GM12864 (cell line): ENCODE measurements at regions not wholly inside any gene's neighbourhood (a gene's known extent, or its start where the extent isn't known, plus 50 kb on each side); places are given as distances from the start of the nearest gene placed in this dataset.
"Not testable (repeated sequence)": the region's sequence is repeated elsewhere in the genome, so short reads cannot be mapped to it uniquely, and the experiment has no call there.

ENCODE experiments used
- DNase-seq: peaks from one replicate; pipeline ENCODE4 v3.0.0-alpha.2; 2011; ENCODE audit warnings: low read depth
- H3K4me3 ChIP-seq: 2 replicates; pipeline ENCODE4 v1.5.1; 2011; ENCODE audit warnings: mild to moderate bottlenecking, low read depth, low read length, control low read depth
- CTCF ChIP-seq: IDR thresholded peaks from 2 replicates; pipeline ENCODE4 v1.5.1; 2011; ENCODE audit warnings: low read depth, mild to moderate bottlenecking, moderate library complexity, low read length, control low read depth, inconsistent platforms; ENCODE audit errors: missing control alignments

GRCh38 chr18:64377446-64377845, 228.6 kb upstream of the LINC00305 start:
- DNase-seq = no peak
- no peak for TF ChIP-seq CTCF
- no peak overlapping the region for H3K4me3 ChIP-seq

DNA sequence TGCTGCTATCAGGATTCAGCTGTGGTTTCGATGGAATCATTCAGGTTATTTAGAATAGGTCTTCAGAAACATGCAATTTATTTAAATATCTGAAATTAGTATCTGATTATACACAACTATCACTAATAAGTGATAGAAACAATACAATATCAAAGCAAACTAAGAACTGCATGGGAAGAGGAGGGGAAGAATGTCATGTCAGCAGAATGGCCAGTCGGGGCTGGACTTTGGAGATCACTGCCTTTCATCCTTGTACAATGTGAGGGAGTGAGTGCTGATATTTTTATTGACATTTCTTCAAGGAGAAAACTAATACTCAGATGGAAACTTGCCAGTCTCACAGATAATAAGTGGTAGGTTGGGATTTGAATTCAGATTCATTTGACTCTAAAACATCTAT, 224.0 kb upstream of the LINC00305 start:
- no peak for TF ChIP-seq CTCF
- no peak overlapping the region for H3K4me3 ChIP-seq
- no peak for DNase-seq

- not testable (repeated sequence) for DNase-seq, H3K4me3 ChIP-seq
These were observed 221.0 kb upstream of the LINC00305 start for GRCh38 chr18:64369830-64370440.

- no peak for TF ChIP-seq CTCF
- H3K4me3 ChIP-seq = no peak overlapping the region
- DNase-seq = no peak
These were observed 216.2 kb upstream of the LINC00305 start for GRCh38 chr18:64365106-64365505.

GRCh38 chr18:64337673-64338072, 188.8 kb upstream of the LINC00305 start:
- no peak for TF ChIP-seq CTCF
- no peak overlapping the region for H3K4me3 ChIP-seq
- DNase-seq = no peak

- no peak overlapping the region for H3K4me3 ChIP-seq
- no peak for TF ChIP-seq CTCF
- no peak for DNase-seq
These were observed 188.1 kb upstream of the LINC00305 start for GRCh38 chr18:64337018-64337417.

GRCh38 chr18:64334748-64335147, 185.9 kb upstream of the LINC00305 start:
- no peak for DNase-seq
- no peak for TF ChIP-seq CTCF
- H3K4me3 ChIP-seq = no peak overlapping the region
